ENCODE measurements at regions not wholly inside any gene's neighbourhood (a gene's known extent, or its start where the extent isn't known, plus 50 kb on each side); places are given as distances from the start of the nearest gene placed in this dataset.
"Not testable (repeated sequence)": the region's sequence is repeated elsewhere in the genome, so short reads cannot be mapped to it uniquely, and the experiment has no call there.

DNA sequence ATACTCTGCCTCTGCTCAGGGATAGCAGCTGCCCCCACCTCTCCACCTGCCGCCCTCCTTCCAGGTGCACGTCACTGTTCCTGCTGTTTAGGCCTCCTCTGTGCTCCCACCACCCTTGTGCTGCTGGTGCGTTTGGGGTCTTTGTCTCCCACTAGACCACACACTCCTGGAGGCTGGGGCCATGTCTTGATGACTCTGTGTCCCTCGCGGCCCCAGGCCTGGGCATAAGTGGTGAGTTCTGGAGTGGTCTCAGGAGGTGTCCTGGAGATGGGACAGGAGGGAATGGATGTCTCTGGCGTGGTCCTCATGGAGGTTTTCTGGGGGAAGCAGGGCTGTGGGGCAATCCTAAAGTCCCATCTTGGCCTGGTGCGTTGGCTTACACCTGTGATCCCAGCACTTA lies 132.1 kb downstream of the TFCP2L1 start:
- no peak for DNase-seq

DNA sequence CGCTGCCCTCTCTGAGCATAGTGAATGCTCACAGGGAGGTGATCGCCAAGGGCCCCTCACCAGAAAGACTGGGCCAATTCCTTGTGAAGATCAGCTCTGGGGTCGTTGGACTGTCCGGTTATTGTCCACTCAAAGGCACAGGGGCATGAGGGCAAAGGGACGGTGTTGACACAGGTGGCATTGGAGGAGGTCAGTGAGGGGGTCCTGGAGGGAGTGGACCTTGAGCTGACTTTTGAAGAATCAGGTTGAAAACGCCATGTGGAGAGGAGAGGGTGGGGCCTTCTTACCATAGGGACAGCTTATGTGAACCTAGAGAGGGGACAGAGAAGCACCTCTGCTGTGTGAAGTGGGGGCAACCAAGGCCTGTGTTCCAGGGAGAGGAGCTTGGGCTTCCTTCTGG lies 131.5 kb downstream of the TFCP2L1 start:
- no peak for DNase-seq

DNA sequence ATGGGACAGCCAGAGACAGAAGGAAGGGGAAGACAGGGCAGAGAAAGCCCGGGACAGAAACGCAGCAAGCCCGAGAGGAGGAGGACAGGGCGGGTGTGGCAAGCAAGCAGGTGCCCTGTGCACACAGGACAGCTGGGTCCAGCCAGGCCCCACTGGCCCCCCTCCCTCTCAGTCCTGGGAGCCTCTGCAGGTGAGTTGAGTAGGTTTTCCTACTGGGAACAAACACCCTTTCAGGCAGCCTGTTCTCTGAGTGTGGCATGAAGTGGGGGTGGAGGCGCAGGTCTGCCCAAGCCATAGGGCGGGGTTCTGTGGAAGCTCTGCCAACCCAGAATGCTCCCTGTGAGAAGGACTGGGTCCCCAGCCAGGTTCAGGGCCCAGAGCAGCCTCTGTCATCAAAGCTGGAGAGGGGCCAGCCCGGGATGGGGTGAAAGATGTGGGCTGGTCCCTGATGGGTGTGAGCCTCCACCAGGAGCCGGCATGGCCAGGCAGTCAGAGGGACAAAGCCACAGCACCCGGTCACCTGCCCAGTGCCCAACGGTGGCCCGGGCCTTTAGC lies 129.4 kb downstream of the TFCP2L1 start:
- DNase-seq = no peak

DNA sequence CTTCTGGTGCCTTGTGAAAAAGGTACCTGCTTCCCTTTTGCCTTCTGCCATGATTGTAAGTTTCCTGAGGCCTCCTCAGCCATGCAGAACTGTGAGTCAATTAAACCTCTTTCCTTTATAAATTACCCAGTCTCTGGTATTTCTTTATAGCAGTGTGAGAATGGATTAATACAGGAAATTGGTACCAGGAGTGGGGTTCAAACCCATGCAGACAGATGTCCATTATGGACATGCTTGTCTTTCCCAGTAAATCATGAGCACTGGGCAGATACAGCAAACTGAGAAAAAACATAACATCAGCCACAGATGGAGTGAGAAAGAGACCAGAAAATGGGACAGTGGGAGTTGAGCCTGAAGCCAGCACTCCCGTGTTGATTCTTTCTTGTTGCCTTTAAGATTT lies 127.5 kb downstream of the TFCP2L1 start:
- DNase-seq = not testable (repeated sequence)

DNA sequence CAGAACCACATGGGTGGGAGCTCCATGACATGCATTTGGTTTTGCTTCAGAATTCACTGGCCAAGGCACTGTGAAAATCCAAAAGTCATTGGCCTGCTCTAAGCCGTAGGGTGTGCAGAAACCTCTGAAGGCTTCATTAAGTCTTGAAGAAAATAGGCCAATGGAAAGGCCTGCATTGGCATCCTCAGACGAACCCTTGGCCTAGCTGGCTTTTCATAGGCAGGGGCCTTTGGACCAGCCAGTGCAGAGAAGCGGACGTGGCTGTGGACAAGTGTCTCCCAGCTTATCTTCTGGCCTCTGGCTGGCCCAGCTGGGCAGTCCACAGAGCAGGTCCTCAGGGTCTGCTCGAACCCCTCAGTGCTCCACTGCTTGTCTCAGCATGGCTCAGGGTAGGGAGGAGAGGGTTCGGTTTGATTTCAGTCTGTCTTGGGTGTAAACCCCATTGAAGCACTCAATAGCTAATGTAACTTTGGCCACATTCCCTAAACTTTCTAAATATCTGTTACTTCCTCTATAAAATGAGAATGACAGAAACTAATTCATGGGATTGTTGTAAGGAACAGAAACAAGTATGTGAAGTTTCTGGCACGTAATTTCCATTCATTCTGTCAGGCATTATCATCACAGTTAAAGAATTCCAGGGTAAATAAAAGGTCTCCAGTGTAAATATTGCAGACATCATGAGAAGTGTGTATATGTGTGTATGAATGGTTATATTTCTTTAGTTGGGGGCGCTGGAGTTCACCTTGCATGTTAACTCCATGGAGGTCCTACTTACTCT lies 125.5 kb downstream of the TFCP2L1 start:
- DNase-seq = no peak

DNA sequence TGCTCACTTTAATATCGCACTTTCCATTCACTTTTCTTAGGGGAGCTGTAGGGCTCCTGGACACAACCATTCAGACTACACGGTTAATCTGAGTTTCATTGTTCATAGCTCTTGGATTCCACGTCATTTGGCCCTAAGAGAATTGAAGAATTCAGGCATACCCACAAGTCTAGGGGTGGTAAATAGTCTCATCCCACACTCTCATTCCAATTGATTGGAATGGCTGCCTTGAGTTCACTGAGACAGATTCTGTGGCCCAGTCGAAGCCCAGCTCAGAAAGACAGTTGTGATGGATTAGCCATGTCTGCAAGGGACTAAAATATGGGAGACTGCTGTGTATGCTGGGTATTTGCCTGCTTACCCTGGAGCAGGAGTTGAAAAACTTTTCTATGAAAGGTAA lies 124.6 kb downstream of the TFCP2L1 start:
- no peak for DNase-seq

DNA sequence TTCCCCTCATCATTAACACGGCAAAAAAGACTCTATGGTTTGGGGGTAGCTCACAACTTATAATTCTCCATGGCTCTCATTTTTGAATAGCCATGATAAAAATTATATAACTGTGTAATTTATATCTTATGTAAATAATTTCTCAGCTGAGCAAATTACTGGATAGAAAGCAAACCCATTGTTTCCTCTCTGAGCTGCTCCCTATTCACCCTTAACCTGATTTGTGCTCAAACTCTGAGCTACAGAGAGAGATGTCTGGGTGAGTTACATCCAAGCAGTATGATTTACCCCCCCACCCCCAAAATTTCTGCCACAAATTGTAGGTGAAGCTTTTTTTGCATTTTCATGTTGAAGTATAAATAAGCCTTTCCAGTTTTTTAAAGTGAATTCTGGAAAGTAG lies 123.7 kb downstream of the TFCP2L1 start:
- no peak for DNase-seq

DNA sequence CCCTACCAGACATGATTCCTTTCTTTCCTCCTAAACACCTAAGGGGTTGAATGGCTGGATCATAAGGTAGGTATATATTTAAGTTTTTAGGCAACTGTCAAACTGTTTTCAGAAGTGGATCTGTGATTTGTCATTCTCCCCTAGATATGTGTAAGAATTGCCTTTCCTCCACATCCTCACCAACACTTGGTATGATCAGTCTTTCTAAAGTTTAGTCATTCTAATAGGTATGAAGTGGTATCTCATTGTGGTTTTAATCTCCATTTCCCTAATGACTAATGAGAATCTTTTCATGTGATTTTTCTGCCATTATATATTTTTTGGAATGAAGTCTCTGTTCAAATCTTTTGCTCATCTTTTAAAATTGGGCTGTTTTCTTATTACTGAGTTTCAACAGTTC lies 122.1 kb downstream of the TFCP2L1 start:
- DNase-seq = no peak

DNA sequence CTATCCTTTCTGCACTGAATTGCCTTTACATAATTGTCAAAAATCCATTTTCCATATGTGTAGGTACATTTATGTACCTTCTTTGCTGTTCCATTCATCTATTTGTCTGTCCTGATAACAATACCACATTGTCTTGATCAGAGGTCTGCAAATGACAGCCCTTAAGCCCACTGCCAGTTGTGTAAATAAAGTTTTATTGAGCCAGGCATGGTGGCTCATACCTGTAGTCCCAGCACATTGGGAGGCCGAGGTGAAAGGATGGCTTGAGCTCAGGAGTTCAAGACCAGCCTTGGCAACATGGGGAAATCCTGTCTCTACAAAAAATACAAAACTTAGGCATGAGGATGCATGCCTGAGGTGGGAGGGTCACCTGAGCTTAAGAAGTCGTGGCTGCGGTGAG lies 121.0 kb downstream of the TFCP2L1 start:
- DNase-seq = no peak

DNA sequence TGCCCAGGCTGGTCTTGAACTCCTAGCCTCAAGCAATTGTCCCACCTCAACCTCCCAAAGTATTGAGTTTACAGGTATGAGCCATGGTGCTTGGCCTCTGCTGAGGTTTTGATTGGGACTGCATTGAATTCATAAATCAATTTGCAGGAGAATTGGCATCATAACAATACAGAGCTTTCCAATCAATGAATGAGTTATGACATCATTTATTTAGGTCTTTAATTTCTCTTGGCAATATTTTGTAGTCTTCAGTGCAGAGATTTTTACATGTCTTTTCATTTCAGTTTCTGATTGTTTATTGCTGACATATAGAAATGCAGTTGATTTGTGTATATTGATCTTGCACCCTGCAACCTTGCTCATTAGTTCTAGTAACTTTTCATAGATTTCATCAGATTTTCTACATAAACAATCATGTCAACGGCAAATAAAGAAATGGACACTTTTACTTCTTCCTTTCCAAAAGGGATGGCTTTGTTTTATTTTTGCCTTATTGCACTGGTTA lies 119.9 kb downstream of the TFCP2L1 start:
- no peak for DNase-seq

Data from CD4-positive, alpha-beta T cell treated with Interleukin-1 beta for 1 hour (primary cell).